Common myeloid progenitor, CD34-positive (primary cell): ENCODE measurements at regions not wholly inside any gene's neighbourhood (a gene's known extent, or its start where the extent isn't known, plus 50 kb on each side); places are given as distances from the start of the nearest gene placed in this dataset.
"Not testable (repeated sequence)": the region's sequence is repeated elsewhere in the genome, so short reads cannot be mapped to it uniquely, and the experiment has no call there.

ENCODE experiments used
- CTCF ChIA-PET: fragments of 350-600 bp; sonication (Branson Sonifier 250); formaldehyde crosslinking; loops from one replicate; lab custom pipeline; 2021; ENCODE audit warnings: antibody characterized with exemption; lab: Charles Lee
- POLR2A ChIA-PET: fragments of 350-600 bp; sonication (Branson Sonifier 250); formaldehyde crosslinking; loops from one replicate; lab custom pipeline; 2021; ENCODE audit warnings: antibody characterized with exemption; lab: Charles Lee
- DNase-seq, 3 donors: peaks; one replicate each; pipeline versions ENCODE4 v3.0.0 to v3.0.0-alpha.2; 2013
- H3K27ac ChIP-seq, 2 experiments: 1 replicate in 1 of 2; 2 replicates in 1 of 2; pipeline ENCODE4 v1.7.0; 2013; ENCODE audit warnings: inconsistent platforms in 2 of 2, low read length in 2 of 2, mild to moderate bottlenecking in 2 of 2, low read depth in 1 of 2, moderate library complexity in 1 of 2; ENCODE audit not compliant: severe bottlenecking in 2 of 2, insufficient read depth in 1 of 2, poor library complexity in 1 of 2
- H3K27me3 ChIP-seq, 5 experiments: replicated peaks in 2 of 5; 1 replicate in 3 of 5; 2 replicates in 2 of 5; pipeline versions ENCODE4 v1.6.1 to v1.7.0; 2013; ENCODE audit warnings: low read length in 4 of 5, mild to moderate bottlenecking in 2 of 5, moderate library complexity in 2 of 5, inconsistent platforms in 1 of 5; ENCODE audit not compliant: insufficient read depth in 5 of 5, control insufficient read depth in 4 of 5
- H3K36me3 ChIP-seq, 4 experiments: 1 replicate in 2 of 4; 2 replicates in 2 of 4; pipeline versions ENCODE4 v1.6.1 to v1.7.0; 2013; ENCODE audit warnings: low read length in 3 of 4, control low read depth in 1 of 4, mild to moderate bottlenecking in 1 of 4; ENCODE audit not compliant: control insufficient read depth in 4 of 4, insufficient read depth in 4 of 4
- H3K4me1 ChIP-seq, 4 experiments: 1 replicate in 3 of 4; 2 replicates in 1 of 4; pipeline versions ENCODE4 v1.6.1 to v1.7.1; 2013; ENCODE audit warnings: low read length in 3 of 4, mild to moderate bottlenecking in 3 of 4, control low read depth in 1 of 4, inconsistent platforms in 1 of 4, moderate library complexity in 1 of 4; ENCODE audit not compliant: control insufficient read depth in 4 of 4, insufficient read depth in 4 of 4; ENCODE audit errors: control extremely low read depth in 1 of 4
- H3K4me3 ChIP-seq, 7 experiments: 1 replicate in 4 of 7; 2 replicates in 3 of 7; pipeline versions ENCODE4 v1.5.1 to v1.7.0; 2013; ENCODE audit warnings: mild to moderate bottlenecking in 7 of 7, low read length in 6 of 7, moderate library complexity in 6 of 7, inconsistent platforms in 2 of 7, low read depth in 2 of 7, control low read depth in 1 of 7; ENCODE audit not compliant: insufficient read depth in 4 of 7, control insufficient read depth in 1 of 7; ENCODE audit errors: extremely low read depth in 1 of 7
- H3K9me3 ChIP-seq, 5 experiments: 1 replicate in 4 of 5; 2 replicates in 1 of 5; pipeline versions ENCODE4 v1.6.1 to v1.7.1; 2013; ENCODE audit warnings: low read length in 4 of 5, mild to moderate bottlenecking in 2 of 5, inconsistent platforms in 1 of 5, low read depth in 1 of 5, moderate library complexity in 1 of 5; ENCODE audit not compliant: control insufficient read depth in 4 of 5, insufficient read depth in 2 of 5; ENCODE audit errors: control extremely low read depth in 1 of 5
- WGBS: methylation state at CpG from one replicate; pipeline ENCODE4 v1.1.5; 2013; ENCODE audit not compliant: insufficient coverage; 5-methylcytosine and 5-hydroxymethylcytosine counted together

DNA sequence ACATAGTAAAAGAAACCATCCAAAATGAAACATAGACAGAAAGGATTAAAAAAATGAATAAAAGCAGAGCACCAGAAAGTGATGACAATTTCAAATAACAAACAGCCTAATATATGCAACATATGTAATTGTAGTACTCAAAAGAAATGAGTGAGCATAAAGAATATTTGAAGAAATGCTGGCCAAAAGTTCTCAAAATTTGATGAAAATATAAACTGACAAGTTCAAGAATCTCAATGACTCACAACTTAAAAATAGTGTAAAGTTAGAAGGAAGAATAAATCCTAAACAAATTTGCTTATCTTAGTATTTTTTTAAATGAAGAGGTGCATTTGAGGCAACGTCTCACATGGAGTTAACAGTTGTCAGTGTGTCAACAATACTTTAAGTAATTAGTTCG lies 498.9 kb downstream of the SLC6A15 start:
- no CpG with 5 or more reads among the region's 2 CpGs for WGBS
- DNase-seq: no peak
- CTCF ChIA-PET: no interaction called here

GRCh38 chr12:84412226-84412625 lies 500.4 kb downstream of the SLC6A15 start:
- no peaks in the 10 kb centered on the region for H3K9me3 ChIP-seq
- no peak overlapping the region for H3K27ac ChIP-seq
- 100% methylated on average over 1 of the region's 1 CpG for WGBS
- no peaks in the 10 kb centered on the region for H3K36me3 ChIP-seq
- DNase-seq: no peak
- ChIA-PET CTCF (no interaction called here), POLR2A (no interaction called here)
- no peaks in the 10 kb centered on the region for H3K4me1 ChIP-seq
- H3K4me3 ChIP-seq: no peak overlapping the region
- H3K27me3 ChIP-seq: no peaks in the 10 kb centered on the region

More for the DNA sequence above, 498.9 kb downstream of the SLC6A15 start:
- no peaks in the 10 kb centered on the region for H3K4me1 ChIP-seq
- H3K27ac ChIP-seq: no peak overlapping the region
- H3K9me3 ChIP-seq: no peaks in the 10 kb centered on the region
- no peaks in the 10 kb centered on the region for H3K36me3 ChIP-seq
- POLR2A ChIA-PET: no interaction called here
- H3K4me3 ChIP-seq: no peak overlapping the region
- no peaks in the 10 kb centered on the region for H3K27me3 ChIP-seq

DNA sequence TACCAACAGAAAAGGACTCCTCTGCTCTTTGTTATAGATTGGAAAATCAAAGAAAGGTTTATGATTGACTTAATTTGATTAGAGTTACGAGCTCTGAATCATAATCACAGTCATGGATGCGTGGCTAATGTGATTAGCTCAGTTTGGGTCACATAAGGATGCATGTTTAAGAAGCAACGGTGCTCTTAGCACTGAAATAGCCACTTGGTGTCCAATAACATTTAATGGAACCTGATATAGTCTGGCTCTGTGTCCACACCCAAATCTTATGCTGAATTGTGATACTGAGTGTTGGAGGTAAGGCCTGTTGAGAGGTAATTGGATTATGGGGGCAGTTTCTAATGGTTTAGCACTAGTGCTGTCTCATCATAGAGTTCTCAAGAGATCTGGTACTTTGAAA lies 501.6 kb downstream of the SLC6A15 start:
- CTCF ChIA-PET: no interaction called here
- 77% methylated on average over 3 of the region's 3 CpGs for WGBS
- Histone ChIP-seq H3K27me3 (no peaks in the 10 kb centered on the region), H3K4me3 (no peak overlapping the region), H3K9me3 (no peaks in the 10 kb centered on the region), H3K27ac (no peak overlapping the region), H3K4me1 (no peaks in the 10 kb centered on the region), H3K36me3 (no peaks in the 10 kb centered on the region)
- POLR2A ChIA-PET: no interaction called here
- no peak for DNase-seq

- Histone ChIP-seq H3K4me3 (no peak overlapping the region), H3K36me3 (no peaks in the 10 kb centered on the region), H3K4me1 (no peaks in the 10 kb centered on the region), H3K27ac (no peak overlapping the region), H3K9me3 (no peaks in the 10 kb centered on the region), H3K27me3 (no peaks in the 10 kb centered on the region)
- ChIA-PET POLR2A (no interaction called here), CTCF (no interaction called here)
- no CpG with 5 or more reads among the region's 1 CpG for WGBS
- no peak for DNase-seq
Observed at GRCh38 chr12:84408936-84409335, 503.7 kb downstream of the SLC6A15 start.

GRCh38 chr12:84406720-84407119 lies 505.9 kb downstream of the SLC6A15 start:
- H3K36me3 ChIP-seq, CTCF ChIA-PET, H3K9me3 ChIP-seq, H3K27me3 ChIP-seq, POLR2A ChIA-PET, H3K4me1 ChIP-seq, DNase-seq, H3K4me3 ChIP-seq, H3K27ac ChIP-seq: not testable (repeated sequence)
- 80% methylated on average over 1 of the region's 1 CpG for WGBS

DNA sequence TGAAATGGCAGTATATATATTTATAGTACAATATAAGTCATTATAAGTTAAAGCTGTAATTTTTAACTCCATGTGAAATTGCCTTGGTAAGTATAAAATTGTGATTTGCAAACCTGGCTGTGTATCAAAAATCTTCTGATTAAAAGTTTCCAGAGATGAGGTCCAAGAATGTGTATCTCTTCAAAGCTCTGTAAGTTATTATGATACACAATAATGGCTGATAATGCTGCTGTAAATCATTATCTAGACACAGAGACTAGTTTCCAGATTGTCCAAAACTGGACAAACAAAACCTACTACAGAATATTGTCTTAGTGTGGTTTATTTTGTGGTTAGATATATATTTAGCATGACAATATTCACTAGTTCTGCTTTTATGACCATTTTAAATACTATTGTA lies 514.8 kb downstream of the SLC6A15 start:
- no peak for DNase-seq
- Histone ChIP-seq H3K9me3 (no peaks in the 10 kb centered on the region), H3K4me1 (no peaks in the 10 kb centered on the region), H3K27me3 (no peaks in the 10 kb centered on the region), H3K4me3 (no peak overlapping the region), H3K27ac (no peak overlapping the region), H3K36me3 (no peaks in the 10 kb centered on the region)
- ChIA-PET CTCF (interaction anchor here (0.7 kb wide), 1 partner anchor 1875 kb away, joined by 3 read pairs; no protein-coding TSS in a partner anchor), POLR2A (no interaction called here)

GRCh38 chr12:84397263-84397662 lies 515.3 kb downstream of the SLC6A15 start:
- no peak overlapping the region for H3K4me3 ChIP-seq
- ChIA-PET POLR2A (no interaction called here), CTCF (interaction anchor here (0.7 kb wide), 1 partner anchor 1874 kb away, joined by 3 read pairs; no protein-coding TSS in a partner anchor)
- H3K27me3 ChIP-seq: no peaks in the 10 kb centered on the region
- no CpG with 5 or more reads among the region's 1 CpG for WGBS
- DNase-seq: peak in 2 of 3 donors; percentile 1
- H3K4me1 ChIP-seq: no peaks in the 10 kb centered on the region
- H3K36me3 ChIP-seq: no peaks in the 10 kb centered on the region
- H3K9me3 ChIP-seq: no peaks in the 10 kb centered on the region
- H3K27ac ChIP-seq: no peak overlapping the region
